HL-60 (cell line): ENCODE measurements at regions not wholly inside any gene's neighbourhood (a gene's known extent, or its start where the extent isn't known, plus 50 kb on each side); places are given as distances from the start of the nearest gene placed in this dataset.
A peak's percentile ranks its signal among the peaks of the same experiment; 100 is the strongest.

Source experiments
- DNase-seq, 2 experiments: peaks; one replicate each; pipeline ENCODE4 v3.0.0-alpha.2; 2010 to 2020; ENCODE audit warnings: low read depth in 1 of 2, low spot score in 1 of 2
- H3K27ac ChIP-seq: fragments of 250-450 bp; sonication (Bioruptor Pico); replicated peaks from 2 replicates; pipeline ENCODE4 v1.5.1; 2020; ENCODE audit warnings: mild to moderate bottlenecking, moderate library complexity
- H3K27me3 ChIP-seq: fragments of 250-450 bp; sonication (Bioruptor Pico); 2 replicates; pipeline ENCODE4 v1.5.1; 2021; ENCODE audit warnings: mild to moderate bottlenecking, moderate library complexity; ENCODE audit not compliant: insufficient read depth, poor library complexity, severe bottlenecking
- H3K4me3 ChIP-seq: replicated peaks from 2 replicates; pipeline ENCODE4 v1.5.1; 2011; ENCODE audit warnings: mild to moderate bottlenecking, control low read depth, low read length; ENCODE audit not compliant: insufficient read depth
- CTCF ChIP-seq: IDR thresholded peaks from one replicate; pipeline ENCODE4 v1.5.1; 2011; ENCODE audit warnings: low read length, control low read depth, inconsistent platforms; ENCODE audit not compliant: insufficient read depth
- GABPA ChIP-seq: IDR thresholded peaks from 2 replicates; pipeline ENCODE4 v1.6.1; 2012; ENCODE audit warnings: low read depth
- POLR2AphosphoS5 ChIP-seq: IDR thresholded peaks from 2 replicates; pipeline ENCODE4 v1.6.1; 2012; ENCODE audit warnings: low read depth
- REST ChIP-seq: IDR thresholded peaks from 2 replicates; pipeline ENCODE4 v1.6.1; 2012; ENCODE audit warnings: low read depth; ENCODE audit not compliant: insufficient replicate concordance
- SPI1 ChIP-seq: IDR thresholded peaks from 2 replicates; pipeline ENCODE4 v1.6.1; 2012; ENCODE audit warnings: low read depth, mild to moderate bottlenecking, borderline replicate concordance

GRCh38 chrX:20517565-20517964 lies 250.9 kb upstream of the RPS6KA3 start:
- Histone ChIP-seq H3K27ac (no peak overlapping the region), H3K4me3 (no peak overlapping the region), H3K27me3 (no peaks in the 10 kb centered on the region)
- TF ChIP-seq SPI1 (no peak), POLR2AphosphoS5 (no peak), REST (no peak), CTCF (no peak), GABPA (no peak)
- DNase-seq: no peak

GRCh38 chrX:20515841-20516461 lies 249.2 kb upstream of the RPS6KA3 start:
- H3K27me3 ChIP-seq: no peaks in the 10 kb centered on the region
- H3K27ac ChIP-seq: peak overlapping the region; percentile 55
- peak; percentile 55 to 57 for DNase-seq
- no peak overlapping the region for H3K4me3 ChIP-seq
- TF ChIP-seq SPI1: peak; percentile 39; the same call in 1 of the 2 replicates
- TF ChIP-seq CTCF: no peak
- no peak for TF ChIP-seq REST

- Histone ChIP-seq H3K27ac (no peak overlapping the region), H3K27me3 (no peaks in the 10 kb centered on the region), H3K4me3 (no peak overlapping the region)
- no peak for DNase-seq
- no peak for TF ChIP-seq POLR2AphosphoS5
- no peak for TF ChIP-seq CTCF
- no peak for TF ChIP-seq REST
- TF ChIP-seq GABPA: no peak
- no peak for TF ChIP-seq SPI1
Observed at GRCh38 chrX:20514358-20514757, 247.6 kb upstream of the RPS6KA3 start.
